Mucosa of descending colon (tissue), 3 donors: ENCODE measurements at regions not wholly inside any gene's neighbourhood (a gene's known extent, or its start where the extent isn't known, plus 50 kb on each side); places are given as distances from the start of the nearest gene placed in this dataset.

Experiments
- ATAC-seq: fragments of 200-7000 bp; cut with Tn5 transposase; one replicate; pipeline ENCODE4 v1.9.1; 2020; ENCODE audit warnings: mild to moderate bottlenecking, moderate library complexity
- DNase-seq, 3 donors: peaks; one replicate each; pipeline ENCODE4 v3.0.0-alpha.2; 2020
- H3K36me3 ChIP-seq: fragments of 200-600 bp; one replicate; pipeline ENCODE4 v1.8.0; 2021; ENCODE audit warnings: low read depth, mild to moderate bottlenecking
- H3K4me1 ChIP-seq: fragments of 200-600 bp; one replicate; pipeline ENCODE4 v1.8.0; 2021; ENCODE audit warnings: low read depth, mild to moderate bottlenecking
- H3K4me3 ChIP-seq: fragments of 200-600 bp; one replicate; pipeline ENCODE4 v1.8.0; 2021; ENCODE audit warnings: mild to moderate bottlenecking
- H3K9me3 ChIP-seq: fragments of 200-600 bp; one replicate; pipeline ENCODE4 v1.8.0; 2021; ENCODE audit warnings: mild to moderate bottlenecking
- CTCF ChIP-seq: fragments of 200-600 bp; IDR thresholded peaks from one replicate; pipeline ENCODE4 v1.8.0; 2022; ENCODE audit warnings: antibody characterized with exemption, mild to moderate bottlenecking
- intact Hi-C, 2 donors: fragments of 100-400 bp; cut with DNase I in 1 of 2; cut with micrococcal nuclease in 1 of 2; formaldehyde crosslinking; loops; one replicate each; pipeline versions ENCODE4 v1.11.0 to v1.11.1; 2022; cut with DNase I, micrococcal nuclease
- donor health status: DM: no; HTN: no; CAD: no; lungs with moderate emphysema.
- donor health status: DM: no; HTN: no; CAD: no.
- donor health status: DM: no; HTN: yes; CAD: no.

GRCh38 chr11:97972731-97973130 lies 1048.0 kb upstream of the CNTN5 start:
- no peak for ATAC-seq
- no peaks in the 10 kb centered on the region for H3K36me3 ChIP-seq
- H3K4me3 ChIP-seq: no peak overlapping the region
- no peaks in the 10 kb centered on the region for H3K4me1 ChIP-seq
- no peak for TF ChIP-seq CTCF
- no peak for DNase-seq
- peaks cover 26% of the 10 kb centered on the region for H3K9me3 ChIP-seq
- intact Hi-C loops: no loop called here

- TF ChIP-seq CTCF: no peak
- Histone ChIP-seq H3K9me3 (peaks cover 25% of the 10 kb centered on the region), H3K4me1 (no peaks in the 10 kb centered on the region), H3K36me3 (no peaks in the 10 kb centered on the region), H3K4me3 (no peak overlapping the region)
- ATAC-seq (no peak), DNase-seq (no peak)
- intact Hi-C loops: no loop called here
Measured at GRCh38 chr11:97973352-97973857, 1047.3 kb upstream of the CNTN5 start.

GRCh38 chr11:97974798-97975498 lies 1045.8 kb upstream of the CNTN5 start:
- ATAC-seq: no peak
- no peak for TF ChIP-seq CTCF
- peaks cover 26% of the 10 kb centered on the region for H3K9me3 ChIP-seq
- intact Hi-C loops: no loop called here
- no peak for DNase-seq
- H3K36me3 ChIP-seq: no peaks in the 10 kb centered on the region
- no peaks in the 10 kb centered on the region for H3K4me1 ChIP-seq
- H3K4me3 ChIP-seq: no peak overlapping the region

- intact Hi-C loops: no loop called here
- H3K4me3 ChIP-seq: no peak overlapping the region
- peaks cover 20% of the 10 kb centered on the region for H3K9me3 ChIP-seq
- TF ChIP-seq CTCF: no peak
- H3K36me3 ChIP-seq: no peaks in the 10 kb centered on the region
- ATAC-seq (no peak), DNase-seq (no peak)
- H3K4me1 ChIP-seq: no peaks in the 10 kb centered on the region
Measured at GRCh38 chr11:97977726-97978125, 1043.0 kb upstream of the CNTN5 start.

GRCh38 chr11:97979741-97980140 lies 1041.0 kb upstream of the CNTN5 start:
- no peak overlapping the region for H3K4me3 ChIP-seq
- TF ChIP-seq CTCF: no peak
- DNase-seq (no peak), ATAC-seq (no peak)
- no peaks in the 10 kb centered on the region for H3K4me1 ChIP-seq
- intact Hi-C loops: no loop called here
- H3K36me3 ChIP-seq: no peaks in the 10 kb centered on the region
- H3K9me3 ChIP-seq: peaks cover 22% of the 10 kb centered on the region
